Esophagus muscularis mucosa (tissue), 4 donors: ENCODE measurements at regions not wholly inside any gene's neighbourhood (a gene's known extent, or its start where the extent isn't known, plus 50 kb on each side); places are given as distances from the start of the nearest gene placed in this dataset.

Source experiments
- DNase-seq: peaks from one replicate; pipeline ENCODE4 v3.0.0-alpha.2; 2017; ENCODE audit errors: extremely low spot score
- H3K27ac ChIP-seq, 4 donors: fragments of 200-600 bp; sonication (generic); replicated peaks in 1 of 4; 1 replicate in 3 of 4; 2 replicates in 1 of 4; pipeline ENCODE4 v1.5.1; 2016 to 2019; ENCODE audit warnings: mild to moderate bottlenecking in 1 of 4
- H3K27me3 ChIP-seq, 4 donors: fragments of 200-600 bp; sonication (generic); one replicate each; pipeline versions ENCODE4 v1.5.1 to v1.6.0; 2016 to 2019
- H3K36me3 ChIP-seq, 4 donors: fragments of 200-600 bp; sonication (generic); one replicate each; pipeline ENCODE4 v1.5.1; 2016 to 2019
- H3K4me1 ChIP-seq, 4 donors: fragments of 200-600 bp; sonication (generic); one replicate each; pipeline ENCODE4 v1.5.1; 2016 to 2019
- H3K4me3 ChIP-seq, 4 donors: fragments of 200-600 bp; sonication (generic); 1 replicate in 2 of 4; 2 replicates in 2 of 4; pipeline ENCODE4 v1.5.1; 2016 to 2019; ENCODE audit warnings: mild to moderate bottlenecking in 4 of 4, moderate library complexity in 1 of 4
- H3K9me3 ChIP-seq, 4 donors: fragments of 200-600 bp; sonication (generic); 1 replicate in 3 of 4; 2 replicates in 1 of 4; pipeline ENCODE4 v1.5.1; 2016 to 2019
- EP300 ChIP-seq: sonication (generic); formaldehyde crosslinking; IDR thresholded peaks from one replicate; pipeline ENCODE4 v1.6.1; 2017; ENCODE audit warnings: antibody characterized with exemption
- POLR2A ChIP-seq: fragments of 450-650 bp; IDR thresholded peaks from one replicate; pipeline ENCODE4 v1.6.1; 2017; ENCODE audit warnings: antibody characterized with exemption, moderate library complexity, mild to moderate bottlenecking, low read depth
- POLR2AphosphoS5 ChIP-seq, 2 donors: sonication (generic); formaldehyde crosslinking; IDR thresholded peaks; one replicate each; pipeline ENCODE4 v1.6.1; 2017; ENCODE audit warnings: antibody characterized with exemption in 2 of 2
- WGBS: methylation state at CpG from one replicate; pipeline ENCODE4 v1.1.5; 2018; 5-methylcytosine and 5-hydroxymethylcytosine counted together
- intact Hi-C: fragments of 100-400 bp; cut with DNase I; formaldehyde crosslinking; loops from one replicate; pipeline ENCODE4 v1.15.1; 2023
- TF ChIP-seq, protein P1 (sequence below), 3 experiments: fragments of 200-600 bp in 2 of 3; fragments of 450-650 bp in 1 of 3; sonication (generic) in 2 of 3; IDR thresholded peaks; one replicate each; pipeline ENCODE4 v1.5.1; 2017 to 2019; ENCODE audit warnings: antibody characterized with exemption in 3 of 3, mild to moderate bottlenecking in 2 of 3, moderate library complexity in 1 of 3

DNA sequence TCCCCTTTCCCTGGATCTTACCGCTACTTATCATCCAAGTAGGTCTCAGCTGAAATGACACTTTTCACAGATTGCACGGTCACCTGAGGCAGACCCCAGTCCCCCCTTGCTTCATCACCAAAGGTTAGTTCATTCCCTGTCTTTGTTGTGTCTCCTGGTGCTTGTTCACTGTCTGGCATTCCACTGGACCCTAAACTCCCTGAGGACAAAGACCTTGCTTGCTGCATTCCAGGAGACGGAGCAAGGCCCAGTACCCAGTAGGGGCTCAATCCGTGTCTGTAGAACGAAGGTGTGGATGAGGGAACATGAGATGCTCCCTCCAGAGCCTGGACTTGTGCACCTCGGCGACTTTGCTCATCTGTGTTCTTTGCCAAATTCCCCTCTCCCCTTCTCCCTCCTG, 160.0 kb downstream of the RAB11FIP2 start:
- H3K9me3 ChIP-seq = no peaks in the 10 kb centered on the region
- H3K4me3 ChIP-seq = no peak overlapping the region
- intact Hi-C loops = no loop called here
- WGBS = 83% methylated on average over 7 of the region's 7 CpGs
- H3K27me3 ChIP-seq = peaks cover 0 to 8% (median 0%) of the 10 kb centered on the region in 4 donors
- H3K36me3 ChIP-seq = no peaks in the 10 kb centered on the region
- no peak for DNase-seq
- TF ChIP-seq EP300 (no peak), POLR2AphosphoS5 (IDR thresholded peaks at IDR 0.05) (no peak), POLR2A (no peak)
- TF ChIP-seq, protein P1, sequence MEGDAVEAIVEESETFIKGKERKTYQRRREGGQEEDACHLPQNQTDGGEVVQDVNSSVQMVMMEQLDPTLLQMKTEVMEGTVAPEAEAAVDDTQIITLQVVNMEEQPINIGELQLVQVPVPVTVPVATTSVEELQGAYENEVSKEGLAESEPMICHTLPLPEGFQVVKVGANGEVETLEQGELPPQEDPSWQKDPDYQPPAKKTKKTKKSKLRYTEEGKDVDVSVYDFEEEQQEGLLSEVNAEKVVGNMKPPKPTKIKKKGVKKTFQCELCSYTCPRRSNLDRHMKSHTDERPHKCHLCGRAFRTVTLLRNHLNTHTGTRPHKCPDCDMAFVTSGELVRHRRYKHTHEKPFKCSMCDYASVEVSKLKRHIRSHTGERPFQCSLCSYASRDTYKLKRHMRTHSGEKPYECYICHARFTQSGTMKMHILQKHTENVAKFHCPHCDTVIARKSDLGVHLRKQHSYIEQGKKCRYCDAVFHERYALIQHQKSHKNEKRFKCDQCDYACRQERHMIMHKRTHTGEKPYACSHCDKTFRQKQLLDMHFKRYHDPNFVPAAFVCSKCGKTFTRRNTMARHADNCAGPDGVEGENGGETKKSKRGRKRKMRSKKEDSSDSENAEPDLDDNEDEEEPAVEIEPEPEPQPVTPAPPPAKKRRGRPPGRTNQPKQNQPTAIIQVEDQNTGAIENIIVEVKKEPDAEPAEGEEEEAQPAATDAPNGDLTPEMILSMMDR (IDR thresholded peaks at IDR 0.05) = no peak
- no peaks in the 10 kb centered on the region for H3K4me1 ChIP-seq
- no peak overlapping the region for H3K27ac ChIP-seq

DNA sequence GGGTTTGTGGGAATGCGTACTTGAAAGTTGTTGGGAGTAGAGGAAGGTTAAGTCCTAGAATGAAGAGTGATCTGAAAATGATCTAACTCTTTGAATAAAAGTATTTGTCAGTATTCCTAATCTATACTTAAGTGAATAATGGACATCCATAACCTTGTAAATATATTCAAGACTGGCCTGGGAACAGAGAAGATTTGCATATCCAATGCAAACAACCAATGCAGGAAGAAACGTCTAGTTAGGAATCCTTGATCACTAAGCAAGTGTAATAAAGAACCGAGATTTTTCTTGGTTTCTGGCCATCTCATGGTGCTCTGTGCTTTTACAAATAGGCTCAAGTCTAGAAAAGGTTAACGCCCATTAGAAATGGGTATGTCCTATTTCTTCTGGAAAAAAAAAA, 157.1 kb downstream of the RAB11FIP2 start:
- WGBS = 87% methylated on average over 4 of the region's 4 CpGs
- Histone ChIP-seq H3K27me3 (peaks cover 0 to 12% (median 0%) of the 10 kb centered on the region in 4 donors), H3K4me3 (no peak overlapping the region), H3K4me1 (no peaks in the 10 kb centered on the region), H3K27ac (no peak overlapping the region), H3K36me3 (no peaks in the 10 kb centered on the region), H3K9me3 (no peaks in the 10 kb centered on the region)
- TF ChIP-seq POLR2A (no peak), POLR2AphosphoS5 (IDR thresholded peaks at IDR 0.05) (no peak), EP300 (no peak)
- TF ChIP-seq, protein P1 (IDR thresholded peaks at IDR 0.05) = no peak
- no peak for DNase-seq
- intact Hi-C loops = no loop called here

DNA sequence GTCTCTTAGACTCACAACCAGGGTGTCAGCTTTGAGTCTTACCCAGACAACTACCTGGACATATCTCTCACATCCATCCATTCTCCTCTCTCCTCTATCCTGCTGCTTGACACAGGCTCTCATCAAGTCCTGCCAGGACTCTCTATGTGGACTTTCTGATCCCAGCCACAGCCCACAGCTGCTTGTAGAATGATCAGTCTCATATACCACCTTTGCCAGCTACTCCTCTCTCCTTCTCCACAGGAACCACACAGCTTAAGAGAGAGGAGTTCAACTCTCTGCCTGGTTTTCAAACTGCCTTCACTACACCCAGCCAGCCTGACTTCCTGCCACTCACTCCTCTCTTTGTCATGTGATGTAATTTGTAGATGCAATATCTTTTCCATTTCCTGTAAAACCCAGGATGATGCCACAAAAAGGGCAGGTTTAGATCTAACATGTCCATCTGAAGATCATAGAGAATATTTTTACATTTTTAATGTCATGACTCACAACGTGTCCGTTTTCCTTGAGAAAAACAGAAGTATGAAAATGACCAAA, 154.0 kb downstream of the RAB11FIP2 start:
- H3K36me3 ChIP-seq = no peaks in the 10 kb centered on the region
- 92% methylated on average over 2 of the region's 2 CpGs for WGBS
- H3K9me3 ChIP-seq = no peaks in the 10 kb centered on the region
- peak; percentile 87 for DNase-seq
- TF ChIP-seq POLR2AphosphoS5 (IDR thresholded peaks at IDR 0.05) = no peak
- H3K4me3 ChIP-seq = no peak overlapping the region
- intact Hi-C loops = no loop called here
- no peak overlapping the region for H3K27ac ChIP-seq
- H3K27me3 ChIP-seq = peaks cover 0 to 31% (median 0%) of the 10 kb centered on the region in 4 donors
- H3K4me1 ChIP-seq = no peaks in the 10 kb centered on the region

DNA sequence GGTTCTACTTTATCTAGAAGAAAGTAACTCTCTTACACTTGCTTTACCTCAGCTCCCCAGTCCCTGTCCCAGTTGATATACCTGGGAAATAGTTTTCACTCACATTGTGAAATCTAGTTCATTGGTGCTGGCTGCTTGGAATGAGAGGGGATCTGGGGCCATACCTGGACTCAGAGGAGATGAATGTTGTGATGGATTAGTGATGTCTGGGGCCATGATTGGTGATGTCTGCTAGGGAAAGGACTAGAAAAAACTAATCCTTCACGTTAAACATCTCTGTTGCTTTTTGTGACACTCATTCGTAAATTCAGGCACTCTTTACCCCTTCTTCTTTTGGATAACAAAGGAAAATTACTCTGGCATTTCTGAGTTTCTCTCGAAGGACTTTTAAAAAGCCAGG, 152.4 kb downstream of the RAB11FIP2 start:
- H3K27me3 ChIP-seq = peaks cover 0 to 31% (median 0%) of the 10 kb centered on the region in 4 donors
- intact Hi-C loops = no loop called here
- H3K4me1 ChIP-seq = no peaks in the 10 kb centered on the region
- H3K4me3 ChIP-seq = no peak overlapping the region
- H3K27ac ChIP-seq = no peak overlapping the region
- H3K9me3 ChIP-seq = no peaks in the 10 kb centered on the region
- 53% methylated on average over 3 of the region's 3 CpGs for WGBS
- peak; percentile 17 for DNase-seq
- no peaks in the 10 kb centered on the region for H3K36me3 ChIP-seq
- TF ChIP-seq EP300 (no peak), POLR2A (no peak), POLR2AphosphoS5 (IDR thresholded peaks at IDR 0.05) (no peak)

DNA sequence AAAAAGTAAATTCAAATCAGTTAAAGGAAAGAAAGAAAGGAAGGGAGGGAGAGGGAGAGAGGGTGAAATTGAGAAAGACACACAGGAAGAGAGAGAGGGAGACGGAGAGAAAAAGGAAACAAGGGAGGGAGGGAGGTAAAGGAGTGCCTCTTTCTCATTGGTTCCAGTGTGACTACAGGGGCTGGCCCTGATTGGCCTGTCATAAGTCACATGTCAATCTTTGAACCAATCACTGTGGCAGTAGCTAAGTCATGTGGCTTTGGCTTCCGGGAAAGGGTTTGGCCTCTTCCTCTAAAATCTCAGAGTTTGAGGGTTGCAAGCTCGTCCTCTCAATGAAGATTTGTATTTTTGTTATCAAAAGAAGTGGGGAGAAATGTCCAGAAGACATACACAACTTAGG, 150.2 kb downstream of the RAB11FIP2 start:
- intact Hi-C loops = no loop called here
- Histone ChIP-seq H3K4me3 (no peak overlapping the region), H3K27ac (no peak overlapping the region), H3K9me3 (no peaks in the 10 kb centered on the region), H3K36me3 (no peaks in the 10 kb centered on the region), H3K4me1 (no peaks in the 10 kb centered on the region), H3K27me3 (peaks cover 0 to 25% (median 0%) of the 10 kb centered on the region in 4 donors)
- TF ChIP-seq EP300 (no peak), POLR2A (no peak), POLR2AphosphoS5 (IDR thresholded peaks at IDR 0.05) (no peak)
- TF ChIP-seq, protein P1 (IDR thresholded peaks at IDR 0.05) = no peak
- WGBS = 73% methylated on average over 3 of the region's 3 CpGs
- DNase-seq = no peak

DNA sequence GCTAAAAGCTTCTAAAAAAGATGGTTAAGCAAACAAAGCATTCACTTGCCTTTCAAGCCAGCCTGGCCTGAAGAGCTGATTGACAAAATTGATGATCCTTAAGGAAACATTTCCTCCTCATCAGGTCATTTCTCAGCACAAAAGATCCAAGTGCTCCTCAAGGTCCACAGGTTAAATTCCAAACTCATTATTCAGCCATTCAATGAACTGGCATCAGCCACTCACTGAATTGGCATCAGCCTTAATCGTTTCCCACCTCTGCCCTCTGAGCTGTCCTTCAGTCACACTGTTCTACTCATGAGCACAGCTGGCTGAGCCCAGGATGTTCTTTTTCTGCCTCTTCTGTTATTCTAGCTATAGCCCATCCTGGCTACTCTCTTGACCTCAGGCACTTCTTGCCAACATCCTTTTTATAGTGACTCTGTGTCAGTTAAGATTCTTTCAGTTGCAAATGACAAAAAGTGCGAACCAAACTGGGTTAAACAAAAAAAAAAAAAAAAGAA, 147.5 kb downstream of the RAB11FIP2 start:
- Histone ChIP-seq H3K36me3 (no peaks in the 10 kb centered on the region), H3K27ac (no peak overlapping the region), H3K27me3 (peaks cover 0 to 19% (median 0%) of the 10 kb centered on the region in 4 donors), H3K9me3 (no peaks in the 10 kb centered on the region), H3K4me1 (no peaks in the 10 kb centered on the region), H3K4me3 (no peak overlapping the region)
- 28% methylated on average over 2 of the region's 2 CpGs for WGBS
- intact Hi-C loops = no loop called here
- no peak for DNase-seq
- no peak for TF ChIP-seq EP300
- TF ChIP-seq, protein P1 (IDR thresholded peaks at IDR 0.05) = no peak
